Cardiac fibroblast (primary cell): ENCODE measurements at regions not wholly inside any gene's neighbourhood (a gene's known extent, or its start where the extent isn't known, plus 50 kb on each side); places are given as distances from the start of the nearest gene placed in this dataset.

Source experiments
- DNase-seq, 2 donors: peaks; one replicate each; pipeline versions ENCODE4 v3.0.0 to v3.0.0-alpha.2; 2010; ENCODE audit warnings: low read depth in 2 of 2
- H3K4me3 ChIP-seq, 2 donors: replicated peaks in 1 of 2; 1 replicate in 1 of 2; 2 replicates in 1 of 2; pipeline ENCODE4 v1.5.1; 2011; ENCODE audit warnings: low read depth in 2 of 2, low read length in 2 of 2, mild to moderate bottlenecking in 2 of 2, moderate library complexity in 1 of 2
- TF ChIP-seq, protein P1 (sequence below): IDR thresholded peaks from one replicate; pipeline ENCODE4 v1.5.1; 2011; ENCODE audit warnings: low read depth, mild to moderate bottlenecking, low read length, inconsistent platforms

DNA sequence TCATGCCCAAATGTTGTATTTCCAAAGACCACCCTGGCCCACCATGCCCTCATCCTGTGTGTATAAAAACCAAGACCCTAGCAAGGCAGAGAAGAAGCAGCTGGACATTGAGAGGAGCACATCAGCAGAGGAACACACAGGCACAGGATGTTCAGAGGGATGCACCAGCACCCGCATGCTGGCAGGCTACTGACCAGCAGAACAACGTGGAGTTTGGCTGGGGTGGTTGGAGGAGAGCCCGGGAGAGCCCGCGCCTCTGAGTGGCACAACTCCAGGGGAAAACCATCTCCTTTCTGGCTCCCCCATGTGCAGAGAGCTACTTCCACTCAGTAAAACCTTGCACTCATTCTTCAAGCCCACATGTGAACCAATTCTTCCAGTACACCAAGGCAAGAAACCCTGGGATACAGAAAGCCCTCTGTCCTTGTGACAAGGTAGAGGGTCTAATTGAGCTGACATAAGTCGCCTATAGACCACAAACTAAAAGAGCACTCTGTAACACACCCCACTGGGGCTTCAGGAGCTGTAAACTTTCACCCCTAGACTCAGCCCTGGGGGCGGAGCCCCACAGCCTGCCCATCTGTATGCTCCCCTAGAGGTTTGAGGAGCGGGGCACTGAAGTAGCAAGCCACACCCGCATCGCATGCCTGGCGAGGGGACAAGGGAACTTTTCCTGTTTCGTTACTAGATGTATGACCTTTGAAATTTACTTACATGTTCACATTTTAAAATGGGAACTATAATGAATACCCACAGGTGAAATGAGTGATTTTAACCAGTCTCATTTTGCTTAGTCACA lies 831.5 kb upstream of the CITED2 start:
- DNase-seq, result no peak

DNA sequence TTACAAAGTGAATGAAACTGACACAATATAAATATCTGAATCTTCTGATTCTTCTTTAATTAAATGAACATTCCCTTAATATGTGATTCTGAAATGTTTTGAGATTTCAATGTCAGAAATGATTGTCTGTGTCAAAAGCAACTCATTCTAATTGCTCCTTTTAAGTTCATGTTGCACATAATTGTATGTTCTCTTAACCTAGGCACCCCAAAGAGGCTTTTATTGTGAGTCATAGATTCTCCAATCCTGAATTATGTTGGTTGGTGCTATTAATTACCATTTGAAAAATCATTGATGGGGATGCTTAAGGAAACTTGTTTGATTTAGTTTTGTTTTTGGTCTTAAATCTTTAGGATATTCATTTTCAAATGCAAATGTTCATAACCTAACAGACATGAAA lies 829.7 kb upstream of the CITED2 start:
- no peak overlapping the region for H3K4me3 ChIP-seq
- DNase-seq, result no peak
- TF ChIP-seq, protein P1, sequence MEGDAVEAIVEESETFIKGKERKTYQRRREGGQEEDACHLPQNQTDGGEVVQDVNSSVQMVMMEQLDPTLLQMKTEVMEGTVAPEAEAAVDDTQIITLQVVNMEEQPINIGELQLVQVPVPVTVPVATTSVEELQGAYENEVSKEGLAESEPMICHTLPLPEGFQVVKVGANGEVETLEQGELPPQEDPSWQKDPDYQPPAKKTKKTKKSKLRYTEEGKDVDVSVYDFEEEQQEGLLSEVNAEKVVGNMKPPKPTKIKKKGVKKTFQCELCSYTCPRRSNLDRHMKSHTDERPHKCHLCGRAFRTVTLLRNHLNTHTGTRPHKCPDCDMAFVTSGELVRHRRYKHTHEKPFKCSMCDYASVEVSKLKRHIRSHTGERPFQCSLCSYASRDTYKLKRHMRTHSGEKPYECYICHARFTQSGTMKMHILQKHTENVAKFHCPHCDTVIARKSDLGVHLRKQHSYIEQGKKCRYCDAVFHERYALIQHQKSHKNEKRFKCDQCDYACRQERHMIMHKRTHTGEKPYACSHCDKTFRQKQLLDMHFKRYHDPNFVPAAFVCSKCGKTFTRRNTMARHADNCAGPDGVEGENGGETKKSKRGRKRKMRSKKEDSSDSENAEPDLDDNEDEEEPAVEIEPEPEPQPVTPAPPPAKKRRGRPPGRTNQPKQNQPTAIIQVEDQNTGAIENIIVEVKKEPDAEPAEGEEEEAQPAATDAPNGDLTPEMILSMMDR, result no peak

More for the DNA sequence above, 831.5 kb upstream of the CITED2 start:
- no peak overlapping the region for H3K4me3 ChIP-seq
- TF ChIP-seq, protein P1, result no peak

DNA sequence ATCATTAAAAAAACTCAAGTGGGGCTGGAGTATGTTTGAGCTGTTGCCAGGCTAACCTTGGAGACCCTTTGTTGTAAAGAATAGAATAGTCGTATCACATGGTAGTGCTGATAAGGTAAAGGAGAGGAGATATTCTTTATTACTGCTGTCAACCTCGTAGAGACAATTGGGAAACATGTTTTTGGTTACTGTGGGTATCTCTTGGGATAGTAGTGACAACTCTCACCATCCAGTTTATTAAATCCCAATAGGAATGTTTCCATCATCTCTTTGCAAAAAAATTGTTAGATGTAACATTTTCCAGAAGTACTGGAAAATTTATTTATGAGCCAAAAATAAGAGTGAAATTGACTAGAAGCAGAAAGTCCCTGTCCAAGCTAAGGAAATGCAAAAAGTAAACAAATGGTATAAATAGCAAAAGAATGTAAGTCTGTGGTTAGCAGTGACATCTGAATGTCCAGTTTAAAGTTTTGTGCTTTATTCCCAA lies 829.3 kb upstream of the CITED2 start:
- TF ChIP-seq, protein P1, result no peak
- no peak overlapping the region for H3K4me3 ChIP-seq
- peak; percentile 55 to 70 for DNase-seq

DNA sequence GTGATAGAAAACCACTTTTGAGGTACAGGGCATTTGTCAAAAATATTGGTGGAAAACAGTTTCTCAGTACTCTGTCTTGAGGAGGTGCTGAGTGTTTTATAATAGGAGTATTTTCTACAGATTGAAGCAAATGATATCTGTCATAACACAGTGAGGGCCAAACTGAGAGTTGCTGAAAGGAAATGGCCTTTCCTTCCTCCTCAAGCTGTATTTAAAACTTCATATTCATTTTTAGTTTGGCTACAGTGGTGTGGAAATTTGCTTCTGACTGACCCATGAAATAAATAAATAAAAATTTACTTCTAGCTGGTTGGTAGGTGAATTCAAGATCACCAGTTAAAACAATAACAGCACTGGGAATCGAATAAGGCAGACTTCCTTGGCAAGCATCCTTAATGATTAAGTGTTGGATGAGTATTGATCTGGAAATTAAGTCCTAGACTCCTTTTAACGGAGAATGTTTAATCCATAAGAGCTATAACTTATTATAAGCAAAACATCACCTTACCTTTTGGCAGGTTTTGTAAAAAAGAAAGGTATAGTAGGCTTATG lies 828.6 kb upstream of the CITED2 start:
- no peak overlapping the region for H3K4me3 ChIP-seq
- peak in 1 of 2 donors; percentile 3 for DNase-seq
- TF ChIP-seq, protein P1, result no peak

DNA sequence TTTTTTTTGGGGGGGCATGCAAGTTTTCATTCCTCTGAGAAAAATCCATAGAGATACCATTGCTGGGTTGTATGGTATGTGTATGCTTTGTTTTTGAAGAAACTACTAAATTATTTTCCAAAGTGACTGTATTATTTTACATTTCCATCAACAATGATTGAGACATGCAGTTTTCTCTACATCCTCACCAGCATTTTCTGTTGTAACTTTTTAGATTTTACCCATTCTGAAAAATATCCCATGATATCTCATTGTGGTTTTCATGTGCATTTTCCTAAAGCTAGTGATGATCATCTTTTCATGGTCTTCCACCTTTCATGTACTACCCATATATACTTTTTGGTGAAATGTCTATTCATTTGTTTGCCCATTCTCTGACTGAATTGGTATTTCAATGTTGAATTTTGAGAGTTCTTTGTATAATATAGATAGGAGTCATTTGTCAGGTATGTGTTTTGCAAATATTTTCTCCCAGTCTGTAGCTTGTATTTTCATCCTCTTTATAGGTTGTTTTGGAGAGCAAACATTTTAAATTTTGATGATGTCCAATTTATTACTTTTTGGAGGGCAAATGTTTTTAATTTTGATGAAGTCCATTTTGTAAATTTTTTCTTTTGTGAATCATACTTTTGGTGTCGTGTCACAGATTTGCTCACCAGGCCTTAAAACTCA lies 827.5 kb upstream of the CITED2 start:
- no peak overlapping the region for H3K4me3 ChIP-seq
- TF ChIP-seq, protein P1, result no peak
- DNase-seq, result peak in 1 of 2 donors; percentile 9

DNA sequence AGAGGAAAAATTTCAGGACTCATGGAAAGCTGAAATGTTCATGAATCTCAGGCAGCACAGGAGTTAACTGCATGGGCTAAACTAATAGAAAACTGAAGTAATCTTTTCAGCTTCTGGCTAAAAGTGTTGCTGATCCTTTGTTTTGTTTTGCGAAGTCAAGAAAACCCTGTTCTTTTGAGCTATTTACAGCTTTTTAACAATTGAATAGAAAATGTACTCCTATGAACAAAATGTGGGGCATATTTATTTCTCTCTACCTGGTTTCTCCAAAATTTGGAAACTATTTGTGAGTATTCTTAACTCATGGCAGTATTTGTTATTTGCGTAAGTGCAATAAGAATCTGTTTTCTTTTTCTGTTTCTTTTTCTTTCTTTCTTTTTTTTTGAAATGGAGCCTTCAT lies 818.8 kb upstream of the CITED2 start:
- DNase-seq, result no peak
- TF ChIP-seq, protein P1, result no peak
- no peak overlapping the region for H3K4me3 ChIP-seq
